Activated CD8-positive, alpha-beta T cell treated with anti-CD3 and anti-CD28 coated beads, Interleukin-2, amount 10 ng/mL, durations not matched to agents 7 days and 5 days (primary cell): ENCODE measurements at regions not wholly inside any gene's neighbourhood (a gene's known extent, or its start where the extent isn't known, plus 50 kb on each side); places are given as distances from the start of the nearest gene placed in this dataset.
"Not testable (repeated sequence)": the region's sequence is repeated elsewhere in the genome, so short reads cannot be mapped to it uniquely, and the experiment has no call there.

Experiments used
- ATAC-seq: fragments of 150-1000 bp; cut with Tn5 transposase; one replicate; pipeline ENCODE4 v1.10.0; 2021; ENCODE audit warnings: moderate library complexity
- CTCF ChIA-PET: fragments of 350-600 bp; sonication (Branson Sonifier 250); formaldehyde crosslinking; loops from one replicate; lab custom pipeline; 2021; ENCODE audit warnings: antibody characterized with exemption; lab: Charles Lee
- POLR2A ChIA-PET: fragments of 350-600 bp; sonication (Branson Sonifier 250); formaldehyde crosslinking; loops from one replicate; lab custom pipeline; 2021; ENCODE audit warnings: antibody characterized with exemption; lab: Charles Lee
- DNase-seq: peaks from one replicate; pipeline ENCODE4 v3.0.0-alpha.2; 2020
- H3K27ac Mint-ChIP-seq: one replicate; pipeline ENCODE4 v1.8.0; 2021; ENCODE audit warnings: mild to moderate bottlenecking, mixed read lengths
- H3K27me3 Mint-ChIP-seq: one replicate; pipeline ENCODE4 v1.8.0; 2021; ENCODE audit warnings: low read depth, mixed read lengths
- H3K36me3 Mint-ChIP-seq: one replicate; pipeline ENCODE4 v1.8.0; 2021; ENCODE audit warnings: low read depth, mixed read lengths
- H3K4me1 Mint-ChIP-seq: one replicate; pipeline ENCODE4 v1.8.0; 2021; ENCODE audit warnings: low read depth, mixed read lengths
- H3K4me3 Mint-ChIP-seq: one replicate; pipeline ENCODE4 v1.8.0; 2021; ENCODE audit warnings: mild to moderate bottlenecking, mixed read lengths
- H3K9me3 Mint-ChIP-seq: one replicate; pipeline ENCODE4 v1.8.0; 2022; ENCODE audit warnings: mixed read lengths; ENCODE audit not compliant: insufficient read depth

DNA sequence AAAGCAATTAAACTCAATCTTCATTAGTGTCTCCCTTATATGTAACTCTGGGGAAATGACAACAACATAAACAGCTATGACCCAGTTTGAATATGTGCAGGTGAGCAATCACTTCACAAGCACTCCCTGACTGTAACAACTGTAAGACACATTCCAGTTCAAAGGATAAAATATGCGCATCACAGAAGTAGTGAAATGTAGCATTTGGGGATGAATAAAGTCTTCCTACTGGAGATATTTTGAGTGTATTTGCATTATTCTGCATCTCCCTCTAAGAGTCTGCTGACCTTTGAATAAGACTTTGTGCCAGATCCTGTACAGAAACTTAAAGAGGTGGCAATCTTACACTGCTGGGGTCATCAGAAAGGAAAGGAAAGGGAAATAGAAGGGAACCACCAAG, 179.5 kb upstream of the TBX18 start:
- ATAC-seq (no peak), DNase-seq (no peak)
- Mint-ChIP-seq H3K27ac (no peak overlapping the region), H3K36me3 (no peaks in the 10 kb centered on the region), H3K4me1 (no peaks in the 10 kb centered on the region), H3K27me3 (no peaks in the 10 kb centered on the region), H3K9me3 (no peaks in the 10 kb centered on the region), H3K4me3 (no peak overlapping the region)
- ChIA-PET CTCF (no interaction called here), POLR2A (no interaction called here)

DNA sequence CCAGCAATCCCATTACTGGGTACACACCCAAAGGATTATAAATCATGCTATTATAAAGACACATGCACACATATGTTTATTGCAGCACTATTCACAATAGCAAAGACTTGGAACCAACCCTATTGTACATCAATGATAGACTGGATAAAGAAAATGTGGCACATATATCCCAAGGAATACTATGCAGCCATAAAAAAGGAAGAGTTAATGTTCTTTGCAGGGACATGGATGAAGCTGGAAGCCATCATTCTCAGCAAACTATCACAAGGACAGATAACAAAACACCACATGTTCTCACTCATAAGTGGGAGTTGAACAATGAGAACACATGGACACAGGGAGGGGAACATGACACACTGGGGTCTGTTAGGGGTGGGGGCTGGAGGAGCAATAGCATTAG, 177.2 kb upstream of the TBX18 start:
- POLR2A ChIA-PET, H3K4me3 Mint-ChIP-seq, H3K4me1 Mint-ChIP-seq, CTCF ChIA-PET, H3K27me3 Mint-ChIP-seq, H3K27ac Mint-ChIP-seq, H3K9me3 Mint-ChIP-seq, H3K36me3 Mint-ChIP-seq, ATAC-seq, DNase-seq: not testable (repeated sequence)

DNA sequence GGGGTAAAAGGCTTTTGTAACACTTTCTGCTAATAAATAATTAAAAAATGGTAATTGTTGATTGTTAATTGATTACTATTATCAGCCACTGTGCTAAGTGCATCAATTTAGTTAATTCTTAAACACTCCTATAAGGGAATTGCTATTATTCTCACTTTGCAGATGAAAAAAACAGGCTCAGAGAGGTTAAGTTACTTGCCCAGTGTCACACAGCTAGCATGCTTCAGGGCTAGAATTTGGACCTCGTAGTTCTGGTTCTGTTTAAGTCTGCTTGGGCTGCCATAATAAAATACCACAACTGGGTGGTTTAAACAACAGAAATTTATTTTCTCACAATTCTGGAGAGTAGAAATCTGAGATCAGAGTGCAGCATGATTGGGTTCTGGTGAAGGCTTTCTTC, 164.8 kb upstream of the TBX18 start:
- no peaks in the 10 kb centered on the region for H3K36me3 Mint-ChIP-seq
- ChIA-PET POLR2A (no interaction called here), CTCF (no interaction called here)
- DNase-seq (no peak), ATAC-seq (no peak)
- H3K27ac Mint-ChIP-seq: no peak overlapping the region
- H3K4me1 Mint-ChIP-seq: no peaks in the 10 kb centered on the region
- no peaks in the 10 kb centered on the region for H3K27me3 Mint-ChIP-seq
- H3K9me3 Mint-ChIP-seq: no peaks in the 10 kb centered on the region
- no peak overlapping the region for H3K4me3 Mint-ChIP-seq

DNA sequence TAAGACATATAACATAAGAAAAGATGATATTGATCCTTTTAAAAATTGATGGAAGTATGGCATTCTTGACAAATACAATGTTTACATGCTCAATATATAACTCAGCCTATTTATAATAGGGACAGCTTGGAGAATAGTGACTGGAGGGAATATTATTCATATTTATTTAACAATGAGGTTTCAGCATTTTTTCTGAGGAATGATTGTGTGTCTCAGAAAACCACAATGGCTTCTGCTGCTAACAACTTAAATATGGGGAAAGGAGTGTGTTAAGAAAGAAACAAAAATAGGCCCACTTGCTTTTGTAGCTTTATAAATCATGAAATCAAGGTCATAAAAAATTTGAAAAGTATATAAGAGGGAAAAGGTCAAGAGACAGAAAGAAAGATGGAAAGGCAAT, 163.2 kb upstream of the TBX18 start:
- no peak for ATAC-seq

GRCh38 chr6:84926189-84927155, 162.1 kb upstream of the TBX18 start:
- Mint-ChIP-seq H3K27me3 (no peaks in the 10 kb centered on the region), H3K27ac (no peak overlapping the region), H3K9me3 (no peaks in the 10 kb centered on the region), H3K4me1 (no peaks in the 10 kb centered on the region), H3K36me3 (no peaks in the 10 kb centered on the region), H3K4me3 (no peak overlapping the region)
- ATAC-seq: no peak
- no peak for DNase-seq
- POLR2A ChIA-PET: no interaction called here
- CTCF ChIA-PET: no interaction called here

More for the DNA sequence above, 163.2 kb upstream of the TBX18 start:
- no peak overlapping the region for H3K4me3 Mint-ChIP-seq
- ChIA-PET CTCF (no interaction called here), POLR2A (no interaction called here)
- no peaks in the 10 kb centered on the region for H3K9me3 Mint-ChIP-seq
- no peak overlapping the region for H3K27ac Mint-ChIP-seq
- DNase-seq: no peak
- H3K27me3 Mint-ChIP-seq: no peaks in the 10 kb centered on the region
- H3K36me3 Mint-ChIP-seq: no peaks in the 10 kb centered on the region
- H3K4me1 Mint-ChIP-seq: no peaks in the 10 kb centered on the region

DNA sequence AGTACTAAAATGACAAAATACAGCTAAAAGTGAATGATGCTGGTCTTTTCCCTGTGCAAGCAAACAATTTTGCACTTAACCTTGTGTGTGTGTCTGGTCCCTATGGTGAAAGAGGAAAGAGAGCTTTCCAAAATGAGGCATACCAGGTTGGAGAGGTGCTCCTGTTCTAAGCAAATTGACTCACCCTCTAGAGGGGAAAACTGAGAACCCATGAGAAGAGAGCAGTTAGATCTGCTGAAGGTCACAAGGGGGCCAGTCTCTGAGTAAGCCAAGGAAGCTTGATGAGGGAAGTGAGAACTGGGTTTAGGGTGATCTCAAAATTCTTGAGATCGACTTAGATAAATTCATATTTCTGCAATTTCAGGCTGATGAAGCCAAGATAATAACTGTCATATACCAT, 157.5 kb upstream of the TBX18 start:
- no peaks in the 10 kb centered on the region for H3K27me3 Mint-ChIP-seq
- no peaks in the 10 kb centered on the region for H3K4me1 Mint-ChIP-seq
- H3K9me3 Mint-ChIP-seq: no peaks in the 10 kb centered on the region
- no peak overlapping the region for H3K4me3 Mint-ChIP-seq
- ChIA-PET CTCF (no interaction called here), POLR2A (no interaction called here)
- ATAC-seq (no peak), DNase-seq (no peak)
- H3K27ac Mint-ChIP-seq: no peak overlapping the region
- no peaks in the 10 kb centered on the region for H3K36me3 Mint-ChIP-seq

DNA sequence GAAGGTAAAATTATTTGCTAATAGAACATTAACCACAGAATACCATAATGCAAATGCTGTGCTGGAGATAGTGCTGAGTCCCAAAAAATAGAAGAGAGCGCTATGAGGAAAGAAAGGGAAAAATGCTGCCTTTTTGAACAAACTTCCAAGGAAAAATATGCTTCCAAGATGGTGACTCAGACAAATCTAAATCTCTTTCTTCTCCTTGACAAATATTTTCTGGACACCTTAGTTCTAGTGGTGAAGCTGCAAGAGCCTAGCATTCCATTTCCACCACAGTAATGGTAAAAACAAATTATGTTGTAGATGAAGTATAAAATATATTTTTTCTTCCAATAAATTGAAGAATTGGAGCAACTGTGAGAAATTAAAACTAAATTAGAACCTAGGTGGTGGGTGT, 155.6 kb upstream of the TBX18 start:
- no peak for ATAC-seq
- DNase-seq: no peak
- Mint-ChIP-seq H3K4me3 (no peak overlapping the region), H3K4me1 (no peaks in the 10 kb centered on the region), H3K27me3 (no peaks in the 10 kb centered on the region), H3K27ac (no peak overlapping the region), H3K36me3 (no peaks in the 10 kb centered on the region), H3K9me3 (no peaks in the 10 kb centered on the region)
- POLR2A ChIA-PET: no interaction called here
- CTCF ChIA-PET: no interaction called here

DNA sequence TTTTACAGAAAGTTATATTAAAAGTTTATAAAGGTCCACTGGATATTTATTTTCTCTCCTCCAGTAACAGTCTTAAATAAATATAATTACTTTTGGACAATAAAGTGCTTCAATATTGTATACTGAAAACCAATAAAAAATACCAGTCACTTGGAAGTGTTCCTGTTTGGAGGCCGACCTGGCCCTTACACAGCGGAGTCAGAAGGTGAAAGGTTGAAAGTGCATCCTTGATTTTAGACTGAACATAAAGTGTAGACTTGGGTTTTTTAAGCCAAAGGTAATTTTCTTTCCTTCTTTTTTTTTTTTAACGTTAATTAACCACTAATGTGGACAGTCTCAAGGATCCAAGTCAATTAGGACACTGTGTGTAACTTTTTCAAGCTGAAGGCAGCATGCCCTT, 152.3 kb upstream of the TBX18 start:
- Mint-ChIP-seq H3K4me3 (no peak overlapping the region), H3K36me3 (no peaks in the 10 kb centered on the region), H3K4me1 (no peaks in the 10 kb centered on the region), H3K9me3 (no peaks in the 10 kb centered on the region), H3K27ac (no peak overlapping the region), H3K27me3 (no peaks in the 10 kb centered on the region)
- ATAC-seq: no peak
- CTCF ChIA-PET: no interaction called here
- no peak for DNase-seq
- POLR2A ChIA-PET: no interaction called here

GRCh38 chr6:84912472-84913322, 148.3 kb upstream of the TBX18 start:
- ATAC-seq: no peak
- POLR2A ChIA-PET: no interaction called here
- no peak for DNase-seq
- Mint-ChIP-seq H3K27ac (no peak overlapping the region), H3K27me3 (no peaks in the 10 kb centered on the region), H3K4me3 (no peak overlapping the region), H3K9me3 (no peaks in the 10 kb centered on the region), H3K36me3 (no peaks in the 10 kb centered on the region), H3K4me1 (no peaks in the 10 kb centered on the region)
- CTCF ChIA-PET: no interaction called here

DNA sequence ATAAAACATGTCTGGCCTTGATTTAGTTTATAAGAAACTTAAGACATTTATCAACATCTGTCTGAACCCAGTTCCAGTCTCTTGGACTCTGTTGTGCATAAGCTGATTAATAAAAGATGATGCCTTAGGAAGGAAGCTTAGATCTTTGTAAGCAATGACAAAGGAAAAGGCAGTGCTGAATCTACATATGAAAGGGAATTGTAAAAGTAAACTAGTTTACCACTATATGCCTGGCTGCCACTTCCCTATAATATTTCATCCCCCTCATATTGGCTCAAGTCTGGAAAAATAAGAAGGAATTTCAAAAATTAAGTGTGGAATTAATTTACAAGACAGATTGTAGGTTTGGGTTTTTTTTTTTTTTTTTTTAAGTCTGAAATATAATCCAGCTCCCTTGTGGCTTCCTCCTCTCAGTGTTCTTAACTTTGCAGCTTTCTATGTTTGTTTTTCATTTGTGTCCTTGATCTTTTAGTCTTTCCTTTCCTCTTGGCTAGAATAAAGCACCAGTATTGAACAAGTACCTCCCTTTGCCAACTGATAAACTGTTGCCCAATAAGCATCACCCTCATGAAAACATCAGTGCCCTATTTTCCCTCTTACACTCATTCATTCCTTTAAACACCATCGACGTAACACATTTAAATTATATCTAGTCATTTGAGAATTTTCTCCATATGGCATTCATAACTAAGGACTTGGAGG, 146.7 kb upstream of the TBX18 start:
- no peaks in the 10 kb centered on the region for H3K27me3 Mint-ChIP-seq
- no peak overlapping the region for H3K27ac Mint-ChIP-seq
- H3K36me3 Mint-ChIP-seq: no peaks in the 10 kb centered on the region
- CTCF ChIA-PET: no interaction called here
- no peak for DNase-seq
- H3K4me1 Mint-ChIP-seq: no peaks in the 10 kb centered on the region
- ATAC-seq: no peak
- no peak overlapping the region for H3K4me3 Mint-ChIP-seq
- H3K9me3 Mint-ChIP-seq: no peaks in the 10 kb centered on the region
- POLR2A ChIA-PET: no interaction called here

DNA sequence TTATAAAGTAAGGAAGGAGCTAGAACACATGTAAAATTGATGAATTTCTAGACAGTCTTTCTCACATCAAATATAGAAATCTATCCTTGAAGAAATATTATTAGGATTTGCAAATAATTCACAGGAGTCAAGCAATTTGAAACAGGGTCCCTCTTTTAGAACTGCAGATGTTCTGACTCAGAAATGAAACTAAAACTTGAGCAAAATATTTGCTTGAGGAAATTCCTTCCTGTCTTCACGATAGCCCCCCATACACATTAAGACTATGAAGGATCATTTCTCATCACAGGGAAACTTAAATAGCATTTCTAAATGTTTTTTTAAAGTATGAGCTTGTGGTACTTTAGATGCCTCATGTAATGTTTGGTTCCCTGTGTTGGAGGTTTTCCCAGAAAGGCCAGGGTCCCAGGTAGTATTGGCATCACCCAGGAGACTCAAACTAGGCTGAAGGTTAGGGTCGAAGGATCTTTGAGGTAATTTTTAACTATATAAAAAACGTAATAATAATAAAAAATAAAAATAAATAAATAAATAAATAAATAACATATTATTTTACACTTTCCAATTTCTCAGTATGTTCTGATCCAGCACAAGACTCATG, 144.0 kb upstream of the TBX18 start:
- POLR2A ChIA-PET: no interaction called here
- no peak for DNase-seq
- CTCF ChIA-PET: no interaction called here
- Mint-ChIP-seq H3K4me3 (no peak overlapping the region), H3K9me3 (no peaks in the 10 kb centered on the region), H3K4me1 (no peaks in the 10 kb centered on the region), H3K36me3 (no peaks in the 10 kb centered on the region), H3K27ac (no peak overlapping the region), H3K27me3 (no peaks in the 10 kb centered on the region)
- no peak for ATAC-seq
